ENCODE measurements at regions not wholly inside any gene's neighbourhood (a gene's known extent, or its start where the extent isn't known, plus 50 kb on each side); places are given as distances from the start of the nearest gene placed in this dataset.

DNA sequence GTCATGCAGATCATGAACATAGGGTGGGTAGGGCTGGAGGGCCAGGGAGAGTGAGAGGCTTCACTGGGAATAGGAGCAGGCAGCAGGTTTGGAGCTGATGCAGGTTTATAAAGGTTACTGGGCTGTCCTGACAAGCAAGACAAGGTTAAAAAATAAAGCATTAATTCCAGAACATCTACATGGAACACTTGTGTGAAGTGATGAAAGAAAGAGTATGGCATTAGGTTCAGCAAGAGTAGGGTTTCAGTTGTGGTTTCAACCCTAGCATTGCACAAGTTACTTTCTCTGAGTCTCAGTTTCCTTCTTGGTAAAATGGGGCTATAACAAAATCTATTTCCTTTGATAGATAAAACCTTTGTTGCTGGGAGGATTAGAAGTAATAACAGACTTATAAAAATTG, 114.6 kb upstream of the SESN3 start:
- no peaks in the 10 kb centered on the region for H3K27me3 ChIP-seq
- no peaks in the 10 kb centered on the region for H3F3A ChIP-seq (ENCODE audit: low read depth)
- H3K36me3 ChIP-seq: no peaks in the 10 kb centered on the region
- H3K9ac ChIP-seq: no peak overlapping the region
- DNase-seq (ENCODE audit: low spot score): no peak
- no peaks in the 10 kb centered on the region for H3K4me1 ChIP-seq
- Mint-ChIP-seq H3K4me3 (no peak overlapping the region), H3K36me3 (no peaks in the 10 kb centered on the region), H3K27me3 (ENCODE audit: insufficient read depth, low read depth) (peaks cover 5% of the 10 kb centered on the region), H3K4me1 (peaks cover 10% of the 10 kb centered on the region), H3K27ac (no peak overlapping the region), H3K9me3 (peaks cover 3% of the 10 kb centered on the region)
- no peaks in the 10 kb centered on the region for H3K79me2 ChIP-seq (ENCODE audit: low read depth)
- no peak for TF ChIP-seq EZH2phosphoT487 (IDR thresholded peaks at IDR 0.05)
- TF ChIP-seq, protein P1, sequence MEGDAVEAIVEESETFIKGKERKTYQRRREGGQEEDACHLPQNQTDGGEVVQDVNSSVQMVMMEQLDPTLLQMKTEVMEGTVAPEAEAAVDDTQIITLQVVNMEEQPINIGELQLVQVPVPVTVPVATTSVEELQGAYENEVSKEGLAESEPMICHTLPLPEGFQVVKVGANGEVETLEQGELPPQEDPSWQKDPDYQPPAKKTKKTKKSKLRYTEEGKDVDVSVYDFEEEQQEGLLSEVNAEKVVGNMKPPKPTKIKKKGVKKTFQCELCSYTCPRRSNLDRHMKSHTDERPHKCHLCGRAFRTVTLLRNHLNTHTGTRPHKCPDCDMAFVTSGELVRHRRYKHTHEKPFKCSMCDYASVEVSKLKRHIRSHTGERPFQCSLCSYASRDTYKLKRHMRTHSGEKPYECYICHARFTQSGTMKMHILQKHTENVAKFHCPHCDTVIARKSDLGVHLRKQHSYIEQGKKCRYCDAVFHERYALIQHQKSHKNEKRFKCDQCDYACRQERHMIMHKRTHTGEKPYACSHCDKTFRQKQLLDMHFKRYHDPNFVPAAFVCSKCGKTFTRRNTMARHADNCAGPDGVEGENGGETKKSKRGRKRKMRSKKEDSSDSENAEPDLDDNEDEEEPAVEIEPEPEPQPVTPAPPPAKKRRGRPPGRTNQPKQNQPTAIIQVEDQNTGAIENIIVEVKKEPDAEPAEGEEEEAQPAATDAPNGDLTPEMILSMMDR (IDR thresholded peaks at IDR 0.05): no peak
- TF ChIP-seq EZH2 (IDR thresholded peaks at IDR 0.05): no peak
- no peak overlapping the region for H2AFZ ChIP-seq (replicated peaks)
- no peaks in the 10 kb centered on the region for H3K9me3 ChIP-seq (ENCODE audit: low read depth)
- H4K20me1 ChIP-seq (ENCODE audit: low read depth): no peaks in the 10 kb centered on the region
- H3K4me2 ChIP-seq: no peak overlapping the region
- H3K27ac ChIP-seq: no peak overlapping the region
- no peak overlapping the region for H3K4me3 ChIP-seq

DNA sequence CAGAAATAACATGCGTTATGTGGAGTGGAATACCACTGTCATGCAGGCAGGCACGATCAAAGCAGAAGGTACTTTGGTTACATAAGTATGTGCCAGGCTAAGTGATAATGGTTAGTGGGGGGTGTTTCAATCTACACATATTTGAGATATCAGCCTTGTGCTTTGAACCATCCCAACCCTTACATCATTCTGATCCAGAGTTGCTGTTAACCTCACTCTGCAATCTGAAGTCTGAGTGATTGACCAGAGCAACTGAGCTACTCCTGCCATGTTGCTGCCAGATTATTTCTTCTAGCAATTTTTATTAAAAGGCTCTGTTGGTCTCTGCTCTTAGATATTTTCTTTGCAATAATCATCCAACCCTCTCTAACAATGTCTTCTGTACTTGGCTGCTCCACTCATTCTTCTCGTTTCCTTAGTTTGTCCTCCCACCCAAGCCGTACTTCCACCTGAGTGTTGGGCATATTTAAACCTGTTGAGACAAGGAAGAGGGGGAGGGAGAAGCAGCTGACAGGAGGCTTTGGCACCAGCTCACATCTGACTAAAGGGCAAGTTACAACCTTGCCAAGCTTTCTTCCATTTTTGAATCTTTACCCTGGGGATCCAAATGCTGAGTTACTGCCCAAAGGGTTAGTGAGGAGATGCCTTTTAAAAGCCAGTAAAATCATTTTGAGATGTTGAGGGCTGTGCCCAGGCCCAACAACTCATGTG, 114.1 kb upstream of the SESN3 start:
- H3K4me3 ChIP-seq: no peak overlapping the region
- TF ChIP-seq EZH2 (IDR thresholded peaks at IDR 0.05) (no peak), EZH2phosphoT487 (IDR thresholded peaks at IDR 0.05) (no peak)
- TF ChIP-seq, protein P1 (IDR thresholded peaks at IDR 0.05): no peak
- no peaks in the 10 kb centered on the region for H4K20me1 ChIP-seq (ENCODE audit: low read depth)
- Mint-ChIP-seq H3K36me3 (no peaks in the 10 kb centered on the region), H3K9me3 (peaks cover 3% of the 10 kb centered on the region), H3K27me3 (ENCODE audit: insufficient read depth, low read depth) (peaks cover 5% of the 10 kb centered on the region), H3K4me3 (no peak overlapping the region), H3K27ac (no peak overlapping the region), H3K4me1 (peaks cover 12% of the 10 kb centered on the region)
- H3K27me3 ChIP-seq: no peaks in the 10 kb centered on the region
- no peaks in the 10 kb centered on the region for H3K4me1 ChIP-seq
- no peak overlapping the region for H3K4me2 ChIP-seq
- peaks cover 4% of the 10 kb centered on the region for H3F3A ChIP-seq (ENCODE audit: low read depth)
- H3K27ac ChIP-seq: no peak overlapping the region
- DNase-seq (ENCODE audit: low spot score): no peak
- no peaks in the 10 kb centered on the region for H3K79me2 ChIP-seq (ENCODE audit: low read depth)
- no peaks in the 10 kb centered on the region for H3K9me3 ChIP-seq (ENCODE audit: low read depth)
- H3K36me3 ChIP-seq: no peaks in the 10 kb centered on the region
- no peak overlapping the region for H2AFZ ChIP-seq (replicated peaks)
- no peak overlapping the region for H3K9ac ChIP-seq

DNA sequence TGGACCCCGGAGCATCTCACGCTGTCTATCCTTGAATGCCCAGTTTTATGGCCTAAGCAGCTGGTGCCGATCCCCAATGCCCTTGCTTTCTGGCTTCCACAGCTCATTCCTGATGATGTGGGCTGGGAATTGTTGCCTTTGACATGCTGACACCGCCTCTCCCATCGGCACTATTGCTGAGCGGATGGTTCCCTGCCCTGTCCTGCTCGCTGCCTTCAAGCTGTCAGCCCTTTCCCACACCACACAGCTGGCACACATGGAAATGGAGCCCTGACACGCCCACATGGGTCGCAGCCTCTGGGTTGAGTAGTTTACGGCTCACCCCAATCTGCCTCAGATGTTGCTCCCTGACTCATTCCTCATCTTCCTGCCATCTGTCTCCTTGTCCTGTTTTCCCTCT, 110.2 kb upstream of the SESN3 start:
- no peaks in the 10 kb centered on the region for H4K20me1 ChIP-seq (ENCODE audit: low read depth)
- no peak overlapping the region for H3K4me3 Mint-ChIP-seq
- no peak overlapping the region for H3K9ac ChIP-seq
- H3K9me3 Mint-ChIP-seq: no peaks in the 10 kb centered on the region
- H3K27me3 Mint-ChIP-seq (ENCODE audit: insufficient read depth, low read depth): peaks cover 5% of the 10 kb centered on the region
- H3K9me3 ChIP-seq (ENCODE audit: low read depth): no peaks in the 10 kb centered on the region
- H2AFZ ChIP-seq (replicated peaks): no peak overlapping the region
- H3K36me3 Mint-ChIP-seq: no peaks in the 10 kb centered on the region
- peaks cover 43% of the 10 kb centered on the region for H3F3A ChIP-seq (ENCODE audit: low read depth)
- no peaks in the 10 kb centered on the region for H3K36me3 ChIP-seq
- no peak overlapping the region for H3K27ac ChIP-seq
- no peaks in the 10 kb centered on the region for H3K27me3 ChIP-seq
- H3K4me1 ChIP-seq: peaks cover 32% of the 10 kb centered on the region
- no peak overlapping the region for H3K4me2 ChIP-seq
- DNase-seq (ENCODE audit: low spot score): no peak
- H3K4me1 Mint-ChIP-seq: peaks cover 12% of the 10 kb centered on the region
- TF ChIP-seq EZH2 (IDR thresholded peaks at IDR 0.05) (no peak), EZH2phosphoT487 (IDR thresholded peaks at IDR 0.05) (no peak)
- TF ChIP-seq, protein P1 (IDR thresholded peaks at IDR 0.05): no peak
- no peaks in the 10 kb centered on the region for H3K79me2 ChIP-seq (ENCODE audit: low read depth)
- H3K4me3 ChIP-seq: no peak overlapping the region
- peak overlapping the region; percentile 59 for H3K27ac Mint-ChIP-seq
